NCI-H1436 (cell line): ENCODE measurements at regions not wholly inside any gene's neighbourhood (a gene's known extent, or its start where the extent isn't known, plus 50 kb on each side); places are given as distances from the start of the nearest gene placed in this dataset.

Experiments
- DNase-seq: peaks from one replicate; lab custom pipeline; 2025; lab: John Stamatoyannopoulos, UW

GRCh38 chr3:113096188-113096892 lies 105.6 kb downstream of the GTPBP8 start:
- DNase-seq = no peak

DNA sequence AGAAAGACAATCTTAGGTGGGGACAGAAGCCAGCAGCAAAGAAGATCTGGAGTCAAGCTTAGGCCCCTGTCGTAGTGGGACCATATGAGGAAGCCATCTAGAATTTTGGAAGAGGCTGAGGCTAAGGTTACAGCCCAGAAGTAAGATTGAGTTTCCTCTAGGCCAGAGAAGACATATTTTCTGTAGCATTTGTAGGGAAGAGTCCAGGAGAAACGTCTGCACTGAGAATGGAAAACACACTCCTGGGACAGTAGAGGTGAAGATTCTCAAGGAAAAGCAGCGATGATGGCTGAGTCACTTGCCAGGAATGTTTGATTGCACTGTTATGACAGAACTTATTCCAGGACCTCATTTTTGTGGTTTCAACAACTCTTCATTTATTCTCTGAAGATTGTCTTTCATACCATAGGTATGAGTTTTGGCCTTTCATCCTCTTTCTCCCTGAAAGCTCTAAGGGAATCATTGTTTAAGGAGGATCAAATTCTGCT lies 107.2 kb downstream of the GTPBP8 start:
- no peak for DNase-seq

- no peak for DNase-seq
These were observed 109.3 kb downstream of the GTPBP8 start for GRCh38 chr3:113100063-113100462.

DNA sequence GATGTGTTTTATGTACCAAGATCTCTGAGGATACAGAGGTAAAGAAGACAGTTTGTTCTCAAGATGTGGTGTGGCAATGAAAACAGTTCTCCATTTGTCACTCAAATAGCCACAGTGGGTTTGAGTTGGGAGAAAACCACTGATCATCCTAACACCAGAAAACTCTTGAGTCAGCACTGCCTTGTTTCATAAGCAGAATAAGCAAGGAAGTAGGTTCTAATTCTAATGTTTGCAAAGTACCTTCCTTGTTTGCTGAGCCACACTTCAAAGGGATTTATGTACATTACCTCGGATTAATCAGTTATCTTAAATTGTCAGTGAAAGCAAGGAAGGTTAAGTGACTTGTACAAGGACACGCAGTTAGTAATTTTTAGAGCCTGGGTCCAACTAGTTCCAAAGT lies 107.8 kb upstream of the BOC start:
- DNase-seq = no peak

DNA sequence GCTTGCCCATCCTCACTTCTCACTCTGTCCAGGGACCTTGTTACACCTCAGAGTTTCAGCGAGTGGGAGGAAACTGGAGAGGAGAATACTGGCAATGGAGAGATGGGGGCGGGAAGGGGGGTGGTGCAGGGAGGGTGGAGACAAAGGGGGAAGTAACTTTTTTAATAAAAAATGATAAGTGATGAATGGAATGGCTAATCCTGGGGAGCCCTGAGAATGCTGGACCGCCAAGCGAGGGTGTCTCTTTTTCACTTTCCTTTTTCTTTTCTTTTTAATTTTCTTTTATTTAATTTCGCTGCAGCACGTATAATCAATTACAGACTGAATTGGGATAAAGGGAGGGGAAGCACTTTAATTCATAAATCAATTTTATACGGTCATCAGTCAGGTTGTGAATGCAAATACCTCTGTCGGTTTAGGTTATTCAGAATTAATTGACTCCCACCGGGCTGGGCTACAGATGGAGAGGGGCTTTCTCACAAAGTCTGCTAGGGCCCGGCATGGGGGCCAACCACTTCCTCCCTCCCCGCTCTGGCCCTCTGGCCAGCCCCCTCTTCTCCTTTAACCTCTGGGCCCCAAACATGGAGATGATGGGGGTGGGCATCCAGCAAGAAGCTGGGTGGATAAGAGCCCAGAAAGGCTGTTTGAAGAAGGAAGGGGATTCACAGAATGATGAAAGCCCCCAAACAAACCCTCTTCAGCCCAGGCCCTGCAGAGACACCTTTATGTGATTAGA lies 106.8 kb upstream of the BOC start:
- no peak for DNase-seq

- no peak for DNase-seq
These were observed 106.3 kb upstream of the BOC start for GRCh38 chr3:113105093-113105449.

- DNase-seq = no peak
These were observed 105.2 kb upstream of the BOC start for GRCh38 chr3:113105966-113106660.

GRCh38 chr3:113110267-113110666 lies 101.1 kb upstream of the BOC start:
- no peak for DNase-seq

- DNase-seq = no peak
These were observed 100.2 kb upstream of the BOC start for GRCh38 chr3:113111011-113111707.

DNA sequence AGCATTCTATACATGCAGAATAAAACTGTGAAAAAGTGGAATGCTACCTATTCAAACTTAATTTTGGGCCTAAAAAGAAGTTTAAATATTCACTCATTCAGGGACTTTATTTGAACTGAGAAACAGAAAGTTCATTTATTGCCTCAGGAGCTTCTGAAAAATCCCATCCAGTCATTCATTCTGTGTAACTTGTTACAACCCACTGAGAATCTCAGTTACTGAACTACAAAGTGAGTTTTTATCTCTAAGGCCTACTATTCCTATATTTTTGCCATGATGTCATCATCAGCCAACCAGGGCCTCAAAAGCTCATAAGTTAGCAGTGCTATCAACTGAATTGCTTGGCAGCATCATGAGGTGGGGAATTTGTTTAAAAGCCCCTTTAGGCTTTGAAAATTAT lies 98.0 kb upstream of the BOC start:
- DNase-seq = no peak

- DNase-seq = no peak
These were observed 93.7 kb upstream of the BOC start for GRCh38 chr3:113117511-113118234.

DNA sequence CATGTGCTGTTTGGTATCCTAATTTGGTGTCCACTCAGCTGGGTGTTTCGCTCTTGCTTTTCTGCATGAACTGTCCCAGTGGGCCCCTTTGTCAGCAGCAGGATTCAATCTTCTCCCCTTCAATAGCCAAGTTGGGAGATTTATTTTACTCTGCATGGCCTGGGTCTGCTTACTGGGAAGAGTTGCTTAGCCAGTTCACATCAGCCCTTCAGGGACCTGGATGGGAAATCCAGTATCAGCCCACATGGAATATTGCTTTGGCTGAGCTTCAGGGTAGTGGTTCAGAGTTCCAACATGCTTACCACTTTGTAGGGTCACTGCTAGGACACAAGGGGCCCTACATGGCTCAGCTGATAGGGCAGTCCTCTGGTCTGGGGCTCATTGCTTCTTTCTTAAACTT lies 93.0 kb upstream of the BOC start:
- DNase-seq = no peak

GRCh38 chr3:113124256-113124830 lies 87.0 kb upstream of the BOC start:
- peak; percentile 41 for DNase-seq

GRCh38 chr3:113125951-113126350 lies 85.4 kb upstream of the BOC start:
- DNase-seq = no peak

DNA sequence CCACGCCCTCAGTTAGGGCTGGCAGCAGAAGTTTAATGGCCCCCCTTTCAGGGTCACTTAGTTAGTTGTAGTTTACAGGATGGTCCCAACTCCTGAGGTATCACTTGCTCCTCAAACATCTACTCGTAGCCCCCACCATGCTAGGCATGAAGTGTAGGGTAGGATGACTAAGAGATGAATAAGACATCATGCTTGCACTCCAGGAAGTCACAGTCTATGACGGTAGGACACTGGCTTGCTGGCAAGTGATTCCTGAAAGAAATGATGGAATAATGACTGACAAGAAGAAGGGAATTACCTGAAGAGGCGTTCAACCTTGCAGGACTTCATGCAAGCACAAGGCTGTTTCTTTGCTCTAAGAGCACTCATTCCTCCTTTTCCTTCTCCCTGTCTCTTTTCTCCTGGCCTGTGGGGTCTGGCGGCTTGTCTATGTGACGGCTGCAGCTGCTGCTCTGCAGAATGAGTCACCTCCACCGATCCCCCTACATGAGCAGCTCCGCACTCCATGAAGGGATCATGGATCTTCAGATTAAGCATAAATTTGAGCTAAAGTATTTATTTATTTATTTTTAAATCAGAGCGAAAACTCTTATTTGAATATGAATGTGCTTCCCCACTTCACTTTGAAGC lies 82.9 kb upstream of the BOC start:
- no peak for DNase-seq

- no peak for DNase-seq
These were observed 82.2 kb upstream of the BOC start for GRCh38 chr3:113129168-113129567.

GRCh38 chr3:113132571-113132996 lies 78.8 kb upstream of the BOC start:
- DNase-seq = no peak

GRCh38 chr3:113133140-113133539 lies 78.2 kb upstream of the BOC start:
- no peak for DNase-seq

DNA sequence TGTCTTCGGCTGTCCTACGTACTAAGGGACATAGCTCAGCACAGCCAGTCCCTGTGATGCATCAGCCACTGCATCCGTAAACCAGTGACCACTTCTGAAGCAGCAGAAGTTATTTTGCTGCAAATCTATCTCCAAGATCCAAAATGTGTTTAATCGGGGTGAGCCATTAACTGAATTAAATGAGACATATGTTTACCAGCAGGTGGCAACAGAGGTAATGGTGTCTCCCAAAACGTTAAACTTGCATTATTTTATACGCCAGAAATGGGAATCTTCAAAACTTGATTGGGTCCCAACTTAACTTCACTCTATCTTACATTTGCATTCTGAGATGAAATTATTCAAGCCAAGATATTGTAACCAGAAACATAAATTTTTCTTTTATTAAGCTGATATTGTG lies 75.3 kb upstream of the BOC start:
- no peak for DNase-seq

GRCh38 chr3:113136544-113136943 lies 74.8 kb upstream of the BOC start:
- DNase-seq = no peak
